Keratinocyte (primary cell): ENCODE measurements at regions not wholly inside any gene's neighbourhood (a gene's known extent, or its start where the extent isn't known, plus 50 kb on each side); places are given as distances from the start of the nearest gene placed in this dataset.

Experiments used
- DNase-seq: peaks from one replicate; pipeline ENCODE4 v3.0.0-alpha.2; 2011; ENCODE audit warnings: low read depth, missing footprints, low spot score
- FAIRE-seq: peaks from 2 replicates; lab custom pipeline; 2011; peaks lifted over from hg19 to GRCh38; lab: Jason Lieb, UNC
- H2AFZ ChIP-seq: 2 replicates; pipeline ENCODE4 v1.6.0; 2012; ENCODE audit warnings: low read length, control low read depth, inconsistent platforms; ENCODE audit not compliant: control insufficient read depth
- H3K27ac ChIP-seq: 2 replicates; pipeline ENCODE4 v1.5.1; 2011; ENCODE audit warnings: low read length; ENCODE audit not compliant: control insufficient read depth, insufficient read depth
- H3K27me3 ChIP-seq: 3 replicates; pipeline ENCODE4 v1.6.0; 2011; ENCODE audit warnings: low read length; ENCODE audit not compliant: control insufficient read depth, insufficient read depth; ENCODE audit errors: extremely low read depth
- H3K36me3 ChIP-seq, 2 experiments: 2 replicates in 1 of 2; 3 replicates in 1 of 2; pipeline ENCODE4 v1.5.1; 2011; ENCODE audit warnings: low read length in 2 of 2, mild to moderate bottlenecking in 1 of 2; ENCODE audit not compliant: control insufficient read depth in 2 of 2, insufficient read depth in 2 of 2; ENCODE audit errors: extremely low read depth in 1 of 2
- H3K4me1 ChIP-seq: 3 replicates; pipeline ENCODE4 v1.5.1; 2011; ENCODE audit warnings: low read length; ENCODE audit not compliant: control insufficient read depth, insufficient read depth; ENCODE audit errors: extremely low read depth
- H3K4me2 ChIP-seq: 3 replicates; pipeline ENCODE4 v1.6.0; 2011; ENCODE audit warnings: low read depth, low read length; ENCODE audit not compliant: control insufficient read depth, insufficient read depth; ENCODE audit errors: extremely low read depth
- H3K4me3 ChIP-seq, 3 experiments: fragments of 200-600 bp in 1 of 3; sonication (generic) in 1 of 3; 2 replicates in 2 of 3; 3 replicates in 1 of 3; pipeline ENCODE4 v1.5.1; 2011 to 2016; ENCODE audit warnings: low read length in 3 of 3, mild to moderate bottlenecking in 3 of 3, control low read depth in 2 of 3, inconsistent platforms in 1 of 3, low read depth in 1 of 3, mixed read lengths in 1 of 3, mixed run types in 1 of 3, moderate library complexity in 1 of 3; ENCODE audit not compliant: control insufficient read depth in 2 of 3, insufficient read depth in 2 of 3; ENCODE audit errors: extremely low read depth in 1 of 3
- H3K79me2 ChIP-seq: 2 replicates; pipeline ENCODE4 v1.6.0; 2012; ENCODE audit warnings: low read length; ENCODE audit not compliant: control insufficient read depth, insufficient read depth
- H3K9ac ChIP-seq: 3 replicates; pipeline ENCODE4 v1.6.0; 2011; ENCODE audit warnings: low read length; ENCODE audit not compliant: control insufficient read depth, insufficient read depth; ENCODE audit errors: extremely low read depth
- H3K9me1 ChIP-seq: 3 replicates; pipeline ENCODE4 v1.6.0; 2011; ENCODE audit warnings: low read length; ENCODE audit not compliant: control insufficient read depth, insufficient read depth; ENCODE audit errors: extremely low read depth
- H3K9me3 ChIP-seq: 2 replicates; pipeline ENCODE4 v1.5.1; 2012; ENCODE audit warnings: low read depth, low read length; ENCODE audit not compliant: control insufficient read depth
- H4K20me1 ChIP-seq: 3 replicates; pipeline ENCODE4 v1.6.0; 2011; ENCODE audit warnings: low read length; ENCODE audit not compliant: control insufficient read depth, insufficient read depth; ENCODE audit errors: extremely low read depth
- EZH2 ChIP-seq: IDR thresholded peaks from one replicate; pipeline ENCODE4 v1.6.1; 2012; ENCODE audit warnings: inconsistent platforms, mild to moderate bottlenecking, low read length, moderate library complexity
- dilution Hi-C: fragments of 300-500 bp; cut with MboI; formaldehyde crosslinking; loops from one replicate; pipeline ENCODE4 v1.7.0; 2020; ENCODE audit warnings: low sequenced_read_pairs; ENCODE audit not compliant: extremely low pct_ligation_motif_present
- TF ChIP-seq, protein P1 (sequence below), 3 experiments: IDR thresholded peaks in 1 of 3; conservative IDR thresholded peaks in 1 of 3; optimal IDR thresholded peaks in 1 of 3; 2 replicates in 2 of 3; 3 replicates in 1 of 3; pipeline versions ENCODE3 to v1.5.1; 2011; ENCODE audit warnings: low read length in 3 of 3, mild to moderate bottlenecking in 3 of 3, moderate library complexity in 2 of 3, control low read depth in 1 of 3, inconsistent platforms in 1 of 3; ENCODE audit not compliant: insufficient read depth in 2 of 3; ENCODE audit errors: extremely low read depth in 1 of 3

DNA sequence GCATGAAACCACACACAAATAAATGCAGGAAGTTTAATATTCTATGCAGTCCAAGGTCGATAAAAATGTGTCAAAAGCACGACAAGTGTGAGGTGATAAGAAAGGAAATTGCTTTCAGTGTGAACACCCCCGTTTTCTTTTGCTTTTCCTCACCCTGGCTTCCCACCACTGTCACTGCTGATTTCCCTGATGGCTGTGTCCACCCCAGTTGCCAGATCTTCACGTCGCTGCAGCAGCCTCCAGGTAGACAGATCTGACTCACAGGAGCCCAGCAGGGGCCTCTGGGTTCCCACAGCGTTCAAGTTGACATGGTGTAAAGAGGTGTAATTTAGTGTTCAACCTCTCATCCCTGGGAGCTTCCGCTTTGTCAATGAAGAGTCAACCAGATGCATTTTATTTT, 128.0 kb upstream of the TACR1 start:
- DNase-seq: no peak

DNA sequence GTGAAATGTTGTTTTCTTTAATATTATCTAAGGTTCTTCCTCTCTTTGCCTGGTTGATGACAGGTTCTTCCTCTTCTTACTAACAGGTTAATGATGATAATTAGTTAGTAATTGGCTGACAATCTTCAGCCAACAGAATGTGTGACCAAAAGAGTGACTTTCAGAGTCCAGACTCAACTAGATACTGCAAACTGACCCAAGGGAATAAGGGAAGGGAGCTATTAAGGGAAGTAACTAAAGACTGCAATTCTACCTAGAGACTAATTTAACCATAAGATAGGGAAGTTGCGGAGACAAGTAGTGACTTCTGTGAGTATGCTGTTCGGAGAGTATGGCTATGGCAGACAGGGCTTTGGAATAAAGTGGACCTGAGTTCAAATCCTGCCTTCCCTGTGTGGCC, 127.3 kb upstream of the TACR1 start:
- no peak overlapping the region for H2AFZ ChIP-seq
- H3K27ac ChIP-seq: no peak overlapping the region
- H3K4me1 ChIP-seq: no peaks in the 10 kb centered on the region

More for the DNA sequence above, 128.0 kb upstream of the TACR1 start:
- Histone ChIP-seq H3K4me3 (no peak overlapping the region), H3K27me3 (peaks cover 4% of the 10 kb centered on the region), H3K36me3 (no peaks in the 10 kb centered on the region), H3K9ac (no peak overlapping the region), H3K27ac (no peak overlapping the region), H3K9me1 (no peaks in the 10 kb centered on the region), H3K79me2 (no peaks in the 10 kb centered on the region), H2AFZ (no peak overlapping the region), H3K4me1 (no peaks in the 10 kb centered on the region), H3K4me2 (no peak overlapping the region), H4K20me1 (no peaks in the 10 kb centered on the region), H3K9me3 (no peaks in the 10 kb centered on the region)
- TF ChIP-seq EZH2: no peak
- TF ChIP-seq, protein P1, sequence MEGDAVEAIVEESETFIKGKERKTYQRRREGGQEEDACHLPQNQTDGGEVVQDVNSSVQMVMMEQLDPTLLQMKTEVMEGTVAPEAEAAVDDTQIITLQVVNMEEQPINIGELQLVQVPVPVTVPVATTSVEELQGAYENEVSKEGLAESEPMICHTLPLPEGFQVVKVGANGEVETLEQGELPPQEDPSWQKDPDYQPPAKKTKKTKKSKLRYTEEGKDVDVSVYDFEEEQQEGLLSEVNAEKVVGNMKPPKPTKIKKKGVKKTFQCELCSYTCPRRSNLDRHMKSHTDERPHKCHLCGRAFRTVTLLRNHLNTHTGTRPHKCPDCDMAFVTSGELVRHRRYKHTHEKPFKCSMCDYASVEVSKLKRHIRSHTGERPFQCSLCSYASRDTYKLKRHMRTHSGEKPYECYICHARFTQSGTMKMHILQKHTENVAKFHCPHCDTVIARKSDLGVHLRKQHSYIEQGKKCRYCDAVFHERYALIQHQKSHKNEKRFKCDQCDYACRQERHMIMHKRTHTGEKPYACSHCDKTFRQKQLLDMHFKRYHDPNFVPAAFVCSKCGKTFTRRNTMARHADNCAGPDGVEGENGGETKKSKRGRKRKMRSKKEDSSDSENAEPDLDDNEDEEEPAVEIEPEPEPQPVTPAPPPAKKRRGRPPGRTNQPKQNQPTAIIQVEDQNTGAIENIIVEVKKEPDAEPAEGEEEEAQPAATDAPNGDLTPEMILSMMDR (optimal IDR thresholded peaks at IDR 0.05 in 1 of 3, IDR thresholded peaks at IDR 0.05 in 1 of 3, conservative IDR thresholded peaks at IDR 0.05 in 1 of 3; ENCODE audit: extremely low read depth in 1 of 3, insufficient read depth in 2 of 3, low read length in 3 of 3): no peak
- dilution Hi-C loops: no loop called here
- FAIRE-seq: no peak

More for the DNA sequence above, 127.3 kb upstream of the TACR1 start:
- H3K4me2 ChIP-seq: no peak overlapping the region
- H3K9me1 ChIP-seq: no peaks in the 10 kb centered on the region
- H4K20me1 ChIP-seq: no peaks in the 10 kb centered on the region
- H3K36me3 ChIP-seq: no peaks in the 10 kb centered on the region
- no peaks in the 10 kb centered on the region for H3K79me2 ChIP-seq
- H3K4me3 ChIP-seq: no peak overlapping the region
- TF ChIP-seq, protein P1 (optimal IDR thresholded peaks at IDR 0.05 in 1 of 3, IDR thresholded peaks at IDR 0.05 in 1 of 3, conservative IDR thresholded peaks at IDR 0.05 in 1 of 3; ENCODE audit: extremely low read depth in 1 of 3, insufficient read depth in 2 of 3, low read length in 3 of 3): no peak
- no peak for TF ChIP-seq EZH2
- peaks cover 4% of the 10 kb centered on the region for H3K27me3 ChIP-seq
- no peaks in the 10 kb centered on the region for H3K9me3 ChIP-seq
- DNase-seq: no peak
- no peak for FAIRE-seq
- dilution Hi-C loops: no loop called here
- no peak overlapping the region for H3K9ac ChIP-seq
